Gastroesophageal sphincter (tissue), 3 donors: ENCODE measurements at regions not wholly inside any gene's neighbourhood (a gene's known extent, or its start where the extent isn't known, plus 50 kb on each side); places are given as distances from the start of the nearest gene placed in this dataset.

Experiments
- POLR2A ChIP-seq, 2 donors: fragments of 450-650 bp; IDR thresholded peaks; one replicate each; pipeline ENCODE4 v1.6.1; 2017; ENCODE audit warnings: antibody characterized with exemption in 2 of 2, mild to moderate bottlenecking in 2 of 2, moderate library complexity in 1 of 2
- TF ChIP-seq, protein P1 (sequence below), 4 experiments: fragments of 200-600 bp in 2 of 4; fragments of 450-650 bp in 2 of 4; sonication (generic) in 1 of 4; IDR thresholded peaks; one replicate each; pipeline ENCODE4 v1.5.1; 2017 to 2019; ENCODE audit warnings: antibody characterized with exemption in 4 of 4, mild to moderate bottlenecking in 2 of 4, moderate library complexity in 2 of 4

DNA sequence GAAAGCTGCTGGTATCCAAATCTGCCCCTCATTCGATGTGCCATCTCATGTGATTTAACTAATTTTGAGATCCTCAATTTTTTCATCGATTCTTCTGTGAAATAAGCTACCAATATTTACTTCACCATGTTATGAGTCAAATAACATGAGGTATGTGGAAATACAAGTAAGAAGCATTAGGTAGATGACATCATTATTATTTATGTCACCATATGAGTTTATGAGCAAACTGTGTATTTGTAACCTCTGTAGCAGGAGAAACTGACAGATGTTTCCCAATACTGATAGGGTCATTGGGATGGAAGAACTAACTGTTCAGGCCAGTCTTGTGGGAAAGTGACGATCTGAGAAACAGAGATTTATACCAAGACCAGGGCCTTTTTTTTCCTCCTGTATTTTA is 229.4 kb upstream of the GOT2 start:
- TF ChIP-seq, protein P1, sequence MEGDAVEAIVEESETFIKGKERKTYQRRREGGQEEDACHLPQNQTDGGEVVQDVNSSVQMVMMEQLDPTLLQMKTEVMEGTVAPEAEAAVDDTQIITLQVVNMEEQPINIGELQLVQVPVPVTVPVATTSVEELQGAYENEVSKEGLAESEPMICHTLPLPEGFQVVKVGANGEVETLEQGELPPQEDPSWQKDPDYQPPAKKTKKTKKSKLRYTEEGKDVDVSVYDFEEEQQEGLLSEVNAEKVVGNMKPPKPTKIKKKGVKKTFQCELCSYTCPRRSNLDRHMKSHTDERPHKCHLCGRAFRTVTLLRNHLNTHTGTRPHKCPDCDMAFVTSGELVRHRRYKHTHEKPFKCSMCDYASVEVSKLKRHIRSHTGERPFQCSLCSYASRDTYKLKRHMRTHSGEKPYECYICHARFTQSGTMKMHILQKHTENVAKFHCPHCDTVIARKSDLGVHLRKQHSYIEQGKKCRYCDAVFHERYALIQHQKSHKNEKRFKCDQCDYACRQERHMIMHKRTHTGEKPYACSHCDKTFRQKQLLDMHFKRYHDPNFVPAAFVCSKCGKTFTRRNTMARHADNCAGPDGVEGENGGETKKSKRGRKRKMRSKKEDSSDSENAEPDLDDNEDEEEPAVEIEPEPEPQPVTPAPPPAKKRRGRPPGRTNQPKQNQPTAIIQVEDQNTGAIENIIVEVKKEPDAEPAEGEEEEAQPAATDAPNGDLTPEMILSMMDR (IDR thresholded peaks at IDR 0.05), result no peak
- no peak for TF ChIP-seq POLR2A (IDR thresholded peaks at IDR 0.05)
